ENCODE measurements at regions not wholly inside any gene's neighbourhood (a gene's known extent, or its start where the extent isn't known, plus 50 kb on each side); places are given as distances from the start of the nearest gene placed in this dataset.

- ATAC-seq (no peak), DNase-seq (ENCODE audit: low read depth, low spot score) (no peak)
- in situ Hi-C loops (cut with HindIII; ENCODE audit: low pct_unique_long_range_greater_than_20kb, low sequenced_read_pairs), result no loop called here
- no peaks in the 10 kb centered on the region for H3K9me3 ChIP-seq (ENCODE audit: control insufficient read depth, insufficient read depth, low read depth, low read length)
- H3K27me3 ChIP-seq (ENCODE audit: control insufficient read depth, insufficient read depth, low read length), result no peaks in the 10 kb centered on the region
- H3K4me1 ChIP-seq (ENCODE audit: control insufficient read depth, insufficient read depth, low read length), result no peaks in the 10 kb centered on the region
- POLR2A ChIA-PET, result no interaction called here
- CTCF ChIA-PET, result no interaction called here
- TF ChIP-seq CTCF (IDR thresholded peaks at IDR 0.05), result no peak
- no peak for TF ChIP-seq POLR2AphosphoS5 (IDR thresholded peaks at IDR 0.05; ENCODE audit: low read depth, low read length)
- no peak for TF ChIP-seq REST (IDR thresholded peaks at IDR 0.05; ENCODE audit: insufficient read depth in 1 of 2, low read depth in 2 of 2, low read length in 1 of 2)
- TF ChIP-seq SIN3A (IDR thresholded peaks at IDR 0.05; ENCODE audit: borderline replicate concordance, insufficient read depth, low read depth, low read length), result no peak
- TF ChIP-seq TCF7L2 (IDR thresholded peaks at IDR 0.05; ENCODE audit: low read depth, low read length), result no peak
- H3K27ac ChIP-seq (ENCODE audit: low read length), result no peak overlapping the region
- intact Hi-C loops (cut with micrococcal nuclease; ENCODE audit: unreplicated experiment), result no loop called here
- BruUV-seq (replicated peaks), result no TSS peak
- no peak overlapping the region for H3K4me3 ChIP-seq (ENCODE audit: low read depth in 2 of 2, low read length in 2 of 2)
- no peaks in the 10 kb centered on the region for H3K36me3 ChIP-seq (ENCODE audit: control insufficient read depth, insufficient read depth, low read length)
Measured at GRCh38 chr22:47994045-47994444, 1231.6 kb downstream of the TBC1D22A start.

- POLR2A ChIA-PET, result no interaction called here
- in situ Hi-C loops (cut with HindIII; ENCODE audit: low pct_unique_long_range_greater_than_20kb, low sequenced_read_pairs), result no loop called here
- H3K36me3 ChIP-seq (ENCODE audit: control insufficient read depth, insufficient read depth, low read length), result no peaks in the 10 kb centered on the region
- BruUV-seq (replicated peaks), result no TSS peak
- DNase-seq (ENCODE audit: low read depth, low spot score) (no peak), ATAC-seq (no peak)
- H3K4me1 ChIP-seq (ENCODE audit: control insufficient read depth, insufficient read depth, low read length), result no peaks in the 10 kb centered on the region
- H3K27me3 ChIP-seq (ENCODE audit: control insufficient read depth, insufficient read depth, low read length), result no peaks in the 10 kb centered on the region
- no peak for TF ChIP-seq CTCF (IDR thresholded peaks at IDR 0.05)
- no peak overlapping the region for H3K4me3 ChIP-seq (ENCODE audit: low read depth in 2 of 2, low read length in 2 of 2)
- H3K9me3 ChIP-seq (ENCODE audit: control insufficient read depth, insufficient read depth, low read depth, low read length), result no peaks in the 10 kb centered on the region
- H3K27ac ChIP-seq (ENCODE audit: low read length), result no peak overlapping the region
- CTCF ChIA-PET, result no interaction called here
- intact Hi-C loops (cut with micrococcal nuclease; ENCODE audit: unreplicated experiment), result no loop called here
Measured at GRCh38 chr22:47990481-47990880, 1228.0 kb downstream of the TBC1D22A start.

All from Panc1 (cell line).